22Rv1 (cell line): ENCODE measurements at regions not wholly inside any gene's neighbourhood (a gene's known extent, or its start where the extent isn't known, plus 50 kb on each side); places are given as distances from the start of the nearest gene placed in this dataset.

Experiments used
- CTCF ChIP-seq: fragments of 450-650 bp; IDR thresholded peaks from 2 replicates; pipeline ENCODE4 v1.5.1; 2017; ENCODE audit warnings: mild to moderate bottlenecking
- ZFX ChIP-seq: fragments of 450-650 bp; IDR thresholded peaks from 2 replicates; pipeline ENCODE4 v1.6.1; 2017; ENCODE audit warnings: antibody characterized with exemption, borderline replicate concordance

DNA sequence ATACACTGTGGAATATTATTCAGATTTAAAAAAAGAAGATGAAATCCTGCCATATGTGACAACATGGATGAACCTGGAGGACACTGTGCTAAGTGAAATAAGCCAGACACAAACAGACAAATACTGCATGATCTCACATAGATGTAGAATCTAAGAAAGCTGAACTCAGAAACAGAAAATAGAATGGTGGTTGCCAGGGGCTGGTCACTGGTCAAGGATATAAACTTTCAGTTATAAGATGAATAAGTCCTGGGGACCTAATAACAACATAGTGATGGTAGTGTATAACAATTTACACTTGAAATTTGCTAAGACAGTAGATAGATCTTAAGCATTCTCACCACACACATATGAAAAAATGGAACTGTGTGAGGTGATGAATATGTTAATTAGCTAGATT is 161.3 kb upstream of the TMCC3 start:
- TF ChIP-seq CTCF (no peak), ZFX (no peak)
